Activated CD4-positive, alpha-beta T cell treated with anti-CD3 and anti-CD28 coated beads for 36 hours (primary cell): ENCODE measurements at regions not wholly inside any gene's neighbourhood (a gene's known extent, or its start where the extent isn't known, plus 50 kb on each side); places are given as distances from the start of the nearest gene placed in this dataset.

Experiments used
- ATAC-seq: fragments of 200-7000 bp; cut with Tn5 transposase; one replicate; pipeline ENCODE4 v1.10.0; 2021; ENCODE audit warnings: mild to moderate bottlenecking, moderate library complexity
- CTCF ChIA-PET: fragments of 350-600 bp; sonication (Branson Sonifier 250); formaldehyde crosslinking; loops from one replicate; lab custom pipeline; 2021; ENCODE audit warnings: antibody characterized with exemption; lab: Charles Lee
- POLR2A ChIA-PET: fragments of 350-600 bp; sonication (Branson Sonifier 250); formaldehyde crosslinking; loops from one replicate; lab custom pipeline; 2021; ENCODE audit warnings: antibody characterized with exemption, inconsistent platforms; lab: Charles Lee
- DNase-seq: peaks from one replicate; pipeline ENCODE4 v3.0.0-alpha.2; 2020
- H3K27ac Mint-ChIP-seq: one replicate; pipeline ENCODE4 v1.8.0; 2021; ENCODE audit warnings: mixed read lengths
- H3K27me3 Mint-ChIP-seq: one replicate; pipeline ENCODE4 v1.8.0; 2021; ENCODE audit warnings: mixed read lengths
- H3K36me3 Mint-ChIP-seq: one replicate; pipeline ENCODE4 v1.8.0; 2021; ENCODE audit warnings: low read depth, mixed read lengths
- H3K4me1 Mint-ChIP-seq: one replicate; pipeline ENCODE4 v1.8.0; 2021; ENCODE audit warnings: mixed read lengths
- H3K4me3 Mint-ChIP-seq: one replicate; pipeline ENCODE4 v1.8.0; 2021; ENCODE audit warnings: mild to moderate bottlenecking, moderate library complexity, mixed read lengths
- H3K9me3 Mint-ChIP-seq: one replicate; pipeline ENCODE4 v1.8.0; 2021; ENCODE audit warnings: low read depth, mixed read lengths
- intact Hi-C, 2 experiments: fragments of 100-400 bp; cut with DNase I in 1 of 2; cut with micrococcal nuclease in 1 of 2; formaldehyde crosslinking; loops; one replicate each; pipeline versions ENCODE4 v1.14.2 to v1.15.1; 2022 to 2024; cut with DNase I, micrococcal nuclease

DNA sequence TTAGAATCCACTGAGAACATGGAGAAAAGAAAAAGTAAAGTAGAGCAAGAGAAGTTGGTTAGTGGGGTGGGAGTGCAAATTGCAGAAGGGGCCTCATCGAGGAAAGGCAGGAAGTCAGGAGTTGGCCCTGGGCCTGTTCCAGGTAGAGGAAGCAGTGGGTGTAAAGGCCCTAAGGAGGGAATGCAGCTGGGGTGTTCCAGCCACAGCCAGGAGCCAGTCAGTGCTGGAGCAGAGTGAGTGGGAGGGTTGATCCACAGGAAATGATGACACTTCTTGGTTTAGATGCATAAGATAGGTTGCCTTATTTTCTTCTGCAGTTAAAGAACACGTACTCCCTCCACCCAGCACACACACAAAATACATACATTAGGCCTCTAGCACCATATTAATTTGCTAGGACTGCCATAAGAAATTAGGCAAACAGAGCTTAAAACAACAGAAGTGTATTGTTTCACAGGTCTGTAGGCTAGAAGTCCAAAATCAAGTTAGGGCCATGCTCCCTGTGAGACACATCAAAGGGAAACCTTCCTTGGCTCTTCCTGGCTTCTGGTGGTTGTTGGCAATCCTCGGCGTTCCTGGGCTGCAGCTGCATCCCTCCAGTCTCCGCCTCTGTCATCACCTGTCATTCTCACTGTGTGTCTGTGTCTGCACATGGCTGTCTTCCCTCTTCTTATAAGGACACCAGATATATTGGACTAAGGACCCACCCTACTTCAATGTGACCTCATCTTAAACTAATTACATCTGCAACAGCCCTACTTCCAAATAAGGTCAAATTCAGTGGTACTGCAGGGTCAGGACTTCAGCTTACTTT lies 205.9 kb downstream of the AASDH start:
- no peak overlapping the region for H3K27ac Mint-ChIP-seq
- peaks cover 3% of the 10 kb centered on the region for H3K4me1 Mint-ChIP-seq
- peaks cover 10% of the 10 kb centered on the region for H3K27me3 Mint-ChIP-seq
- H3K4me3 Mint-ChIP-seq, result no peak overlapping the region
- H3K36me3 Mint-ChIP-seq, result no peaks in the 10 kb centered on the region
- intact Hi-C loops, result no loop called here
- H3K9me3 Mint-ChIP-seq, result peaks cover 3% of the 10 kb centered on the region
- ChIA-PET CTCF (interaction anchor here (1.0 kb wide), 1 partner anchor 21 kb away, joined by 3 read pairs; no protein-coding TSS in a partner anchor), POLR2A (no interaction called here)
- no peak for DNase-seq
- ATAC-seq, result no peak

DNA sequence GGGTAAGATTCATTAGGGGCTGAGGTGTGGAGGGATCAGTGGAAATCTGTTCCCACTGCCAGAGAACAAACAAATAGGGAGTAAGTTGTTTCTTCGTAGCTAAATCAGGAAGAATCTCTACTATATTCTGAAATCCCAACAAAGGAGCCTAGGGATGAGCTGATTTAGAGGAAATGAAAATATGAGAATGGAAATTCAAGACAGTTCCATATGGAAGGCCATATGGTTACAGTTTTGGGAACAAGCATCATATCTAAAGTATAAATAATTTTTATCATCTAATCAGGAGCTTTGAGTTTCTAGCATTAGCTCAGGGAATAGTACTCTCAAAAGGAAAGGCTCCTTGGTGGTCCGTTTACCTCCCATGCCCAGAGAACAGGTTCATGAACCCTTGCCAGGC lies 218.2 kb downstream of the AASDH start:
- DNase-seq, result no peak
- Mint-ChIP-seq H3K27me3 (peaks cover 4% of the 10 kb centered on the region), H3K4me3 (no peak overlapping the region), H3K27ac (no peak overlapping the region), H3K9me3 (peaks cover 4% of the 10 kb centered on the region), H3K36me3 (no peaks in the 10 kb centered on the region), H3K4me1 (no peaks in the 10 kb centered on the region)
- ChIA-PET CTCF (no interaction called here), POLR2A (no interaction called here)
- intact Hi-C loops, result no loop called here
- no peak for ATAC-seq

GRCh38 chr4:56164907-56165306 lies 216.2 kb downstream of the CEP135 start:
- H3K4me1 Mint-ChIP-seq, result no peaks in the 10 kb centered on the region
- H3K27me3 Mint-ChIP-seq, result peaks cover 4% of the 10 kb centered on the region
- intact Hi-C loops, result no loop called here
- POLR2A ChIA-PET, result no interaction called here
- ATAC-seq, result no peak
- no peak for DNase-seq
- CTCF ChIA-PET, result no interaction called here
- H3K36me3 Mint-ChIP-seq, result no peaks in the 10 kb centered on the region
- no peak overlapping the region for H3K27ac Mint-ChIP-seq
- peaks cover 4% of the 10 kb centered on the region for H3K9me3 Mint-ChIP-seq
- no peak overlapping the region for H3K4me3 Mint-ChIP-seq

GRCh38 chr4:56160636-56161035 lies 211.9 kb downstream of the CEP135 start:
- Mint-ChIP-seq H3K9me3 (no peaks in the 10 kb centered on the region), H3K36me3 (no peaks in the 10 kb centered on the region), H3K27ac (no peak overlapping the region), H3K4me1 (no peaks in the 10 kb centered on the region), H3K4me3 (no peak overlapping the region), H3K27me3 (no peaks in the 10 kb centered on the region)
- DNase-seq (no peak), ATAC-seq (no peak)
- intact Hi-C loops, result no loop called here
- ChIA-PET CTCF (no interaction called here), POLR2A (no interaction called here)

GRCh38 chr4:56158483-56158882 lies 209.7 kb downstream of the CEP135 start:
- Mint-ChIP-seq H3K9me3 (no peaks in the 10 kb centered on the region), H3K27ac (no peak overlapping the region), H3K4me1 (no peaks in the 10 kb centered on the region), H3K4me3 (no peak overlapping the region), H3K27me3 (peaks cover 2% of the 10 kb centered on the region), H3K36me3 (no peaks in the 10 kb centered on the region)
- DNase-seq, result peak; percentile 53
- ChIA-PET POLR2A (no interaction called here), CTCF (no interaction called here)
- ATAC-seq, result peak; percentile 68
- intact Hi-C loops, result no loop called here

GRCh38 chr4:56156141-56156540 lies 207.4 kb downstream of the CEP135 start:
- no peaks in the 10 kb centered on the region for H3K9me3 Mint-ChIP-seq
- no peak overlapping the region for H3K27ac Mint-ChIP-seq
- peaks cover 4% of the 10 kb centered on the region for H3K27me3 Mint-ChIP-seq
- DNase-seq, result no peak
- ATAC-seq, result no peak
- no peaks in the 10 kb centered on the region for H3K4me1 Mint-ChIP-seq
- intact Hi-C loops, result no loop called here
- no peak overlapping the region for H3K4me3 Mint-ChIP-seq
- ChIA-PET CTCF (interaction anchor here (1.1 kb wide), 1 partner anchor 161 kb away, joined by 3 read pairs; no protein-coding TSS in a partner anchor), POLR2A (no interaction called here)
- no peaks in the 10 kb centered on the region for H3K36me3 Mint-ChIP-seq

DNA sequence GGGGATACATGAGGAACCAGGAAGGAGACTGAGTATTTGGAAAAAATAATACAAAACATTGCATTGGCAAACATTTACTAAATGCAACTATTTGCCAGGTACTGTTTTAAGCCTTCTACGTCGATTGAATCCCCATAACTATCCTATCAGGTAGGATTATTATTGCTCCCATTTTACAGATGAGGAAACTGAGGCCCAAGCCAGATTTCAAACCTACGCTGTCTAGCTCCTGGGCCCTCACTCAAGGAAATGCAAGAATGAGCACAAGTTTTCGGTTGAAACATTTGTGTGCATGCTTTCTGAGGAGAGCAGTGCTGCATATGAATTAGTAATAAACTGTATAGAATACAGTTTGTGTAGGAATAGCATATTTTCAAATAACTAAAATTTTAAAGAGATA lies 206.7 kb downstream of the CEP135 start:
- ATAC-seq (no peak), DNase-seq (no peak)
- Mint-ChIP-seq H3K27me3 (peaks cover 4% of the 10 kb centered on the region), H3K4me1 (no peaks in the 10 kb centered on the region), H3K27ac (no peak overlapping the region), H3K36me3 (no peaks in the 10 kb centered on the region), H3K4me3 (no peak overlapping the region), H3K9me3 (no peaks in the 10 kb centered on the region)
- intact Hi-C loops, result no loop called here
- ChIA-PET CTCF (interaction anchor here (1.1 kb wide), 1 partner anchor 161 kb away, joined by 3 read pairs; no protein-coding TSS in a partner anchor), POLR2A (no interaction called here)

DNA sequence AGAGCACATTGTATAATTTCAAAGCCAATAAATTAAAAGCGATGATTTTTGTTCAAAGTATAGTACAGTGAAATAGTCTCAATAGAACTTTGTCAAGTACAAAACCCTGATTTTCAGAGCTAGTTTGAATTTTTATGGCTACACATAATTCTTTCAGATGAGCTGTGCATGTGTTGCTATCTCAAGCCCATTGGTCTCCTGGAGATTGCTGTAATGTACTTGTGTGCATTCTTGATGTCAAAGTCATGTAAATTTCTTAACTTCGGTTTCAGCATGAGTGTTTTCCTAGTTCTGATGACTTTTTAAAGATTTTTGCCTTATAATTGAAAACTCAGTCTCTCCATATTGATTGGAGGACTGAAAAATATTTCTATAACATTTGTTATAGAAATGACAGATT lies 200.8 kb downstream of the CEP135 start:
- Mint-ChIP-seq H3K27me3 (peaks cover 4% of the 10 kb centered on the region), H3K4me1 (no peaks in the 10 kb centered on the region), H3K9me3 (no peaks in the 10 kb centered on the region), H3K4me3 (no peak overlapping the region), H3K27ac (no peak overlapping the region), H3K36me3 (no peaks in the 10 kb centered on the region)
- intact Hi-C loops, result no loop called here
- ChIA-PET CTCF (no interaction called here), POLR2A (no interaction called here)
- ATAC-seq (no peak), DNase-seq (no peak)

DNA sequence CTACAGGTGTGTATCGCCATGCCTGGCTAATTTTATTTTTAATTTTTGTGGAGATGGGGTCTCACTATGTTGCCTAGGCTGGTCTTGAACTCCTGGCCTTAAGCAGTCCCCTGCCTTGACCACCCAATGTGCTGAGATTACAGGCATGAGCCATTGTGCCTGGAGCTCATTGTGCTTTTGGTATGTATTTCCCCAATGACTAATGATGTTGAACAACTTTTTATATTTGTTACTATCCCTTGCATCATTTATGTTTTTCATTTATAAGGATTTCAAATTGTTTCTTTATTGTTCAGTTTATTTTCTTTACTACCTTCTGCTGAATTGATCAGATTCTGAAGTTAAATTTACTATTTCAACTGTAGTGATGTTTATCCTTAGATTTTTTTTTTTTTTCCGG lies 199.7 kb downstream of the CEP135 start:
- H3K27ac Mint-ChIP-seq, result no peak overlapping the region
- no peak overlapping the region for H3K4me3 Mint-ChIP-seq
- ATAC-seq (no peak), DNase-seq (no peak)
- POLR2A ChIA-PET, result no interaction called here
- H3K36me3 Mint-ChIP-seq, result no peaks in the 10 kb centered on the region
- CTCF ChIA-PET, result no interaction called here
- H3K9me3 Mint-ChIP-seq, result no peaks in the 10 kb centered on the region
- intact Hi-C loops, result no loop called here
- H3K27me3 Mint-ChIP-seq, result peaks cover 6% of the 10 kb centered on the region
- H3K4me1 Mint-ChIP-seq, result no peaks in the 10 kb centered on the region

GRCh38 chr4:56147371-56147770 lies 198.6 kb downstream of the CEP135 start:
- Mint-ChIP-seq H3K27me3 (peaks cover 5% of the 10 kb centered on the region), H3K36me3 (no peaks in the 10 kb centered on the region), H3K4me3 (no peak overlapping the region), H3K27ac (no peak overlapping the region), H3K4me1 (no peaks in the 10 kb centered on the region), H3K9me3 (no peaks in the 10 kb centered on the region)
- intact Hi-C loops, result no loop called here
- POLR2A ChIA-PET, result no interaction called here
- ATAC-seq (no peak), DNase-seq (no peak)
- CTCF ChIA-PET, result no interaction called here

DNA sequence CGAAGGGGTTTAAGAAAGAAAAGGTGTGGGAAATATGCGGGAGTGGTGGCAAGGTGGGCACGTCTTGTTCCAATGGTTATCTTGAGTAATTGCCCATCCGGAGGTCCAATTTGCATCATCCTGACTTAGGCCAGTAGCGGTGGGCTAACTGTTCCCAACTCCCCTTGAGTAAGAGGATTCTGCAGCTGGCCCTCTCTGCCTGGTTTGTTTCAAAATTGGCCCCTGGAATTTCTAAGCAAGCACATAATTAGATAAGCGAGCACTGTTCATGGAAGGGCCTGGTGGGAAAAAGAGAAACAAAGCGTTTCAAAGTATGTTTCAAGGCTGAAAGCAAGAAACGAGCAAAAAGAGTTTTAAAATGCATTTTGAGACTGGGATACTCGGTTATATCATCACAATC lies 198.2 kb downstream of the CEP135 start:
- intact Hi-C loops, result no loop called here
- H3K9me3 Mint-ChIP-seq, result no peaks in the 10 kb centered on the region
- no peak for ATAC-seq
- CTCF ChIA-PET, result no interaction called here
- peaks cover 5% of the 10 kb centered on the region for H3K27me3 Mint-ChIP-seq
- no peak overlapping the region for H3K4me3 Mint-ChIP-seq
- no peak for DNase-seq
- POLR2A ChIA-PET, result no interaction called here
- H3K36me3 Mint-ChIP-seq, result no peaks in the 10 kb centered on the region
- H3K4me1 Mint-ChIP-seq, result no peaks in the 10 kb centered on the region
- H3K27ac Mint-ChIP-seq, result no peak overlapping the region

DNA sequence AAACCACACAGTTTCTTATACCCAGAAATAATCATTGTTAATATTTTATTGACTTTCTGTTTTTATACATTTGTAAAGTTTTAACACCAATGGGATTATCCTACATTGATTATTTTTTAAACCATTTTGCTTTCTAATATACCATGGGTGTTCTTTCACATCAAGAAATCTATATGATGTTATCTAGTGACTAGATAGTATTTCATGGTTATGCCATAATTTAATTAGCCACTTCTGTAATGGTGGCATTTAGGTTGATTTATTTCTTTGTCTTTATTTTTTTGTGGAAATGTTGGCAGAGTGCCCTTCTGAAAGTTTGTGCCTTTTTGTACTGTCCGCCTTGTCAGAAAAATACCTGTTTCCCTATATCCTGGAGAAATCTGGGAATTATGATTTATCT lies 193.3 kb downstream of the CEP135 start:
- ATAC-seq (no peak), DNase-seq (no peak)
- ChIA-PET CTCF (no interaction called here), POLR2A (no interaction called here)
- intact Hi-C loops, result no loop called here
- Mint-ChIP-seq H3K27ac (no peak overlapping the region), H3K9me3 (no peaks in the 10 kb centered on the region), H3K4me3 (no peak overlapping the region), H3K27me3 (peaks cover 5% of the 10 kb centered on the region), H3K36me3 (no peaks in the 10 kb centered on the region), H3K4me1 (no peaks in the 10 kb centered on the region)
